Stomach smooth muscle (tissue), 2 donors: ENCODE measurements at regions not wholly inside any gene's neighbourhood (a gene's known extent, or its start where the extent isn't known, plus 50 kb on each side); places are given as distances from the start of the nearest gene placed in this dataset.

Experiments used
- H3K27ac ChIP-seq: one replicate; pipeline ENCODE4 v1.7.0; 2013; ENCODE audit warnings: mild to moderate bottlenecking, low read length, inconsistent platforms
- H3K27me3 ChIP-seq, 2 donors: one replicate each; pipeline ENCODE4 v1.7.0; 2013; ENCODE audit warnings: low read length in 2 of 2; ENCODE audit not compliant: insufficient read depth in 2 of 2, control insufficient read depth in 1 of 2
- H3K36me3 ChIP-seq, 2 donors: one replicate each; pipeline ENCODE4 v1.7.0; 2013; ENCODE audit warnings: low read length in 2 of 2; ENCODE audit not compliant: control insufficient read depth in 2 of 2, insufficient read depth in 2 of 2
- H3K4me1 ChIP-seq: one replicate; pipeline ENCODE4 v1.7.0; 2013; ENCODE audit warnings: low read length; ENCODE audit not compliant: control insufficient read depth, insufficient read depth
- H3K4me3 ChIP-seq, 2 donors: one replicate each; pipeline ENCODE4 v1.7.0; 2013; ENCODE audit warnings: low read length in 2 of 2
- H3K9ac ChIP-seq, 2 donors: one replicate each; pipeline ENCODE4 v1.7.0; 2013; ENCODE audit warnings: low read length in 2 of 2, mild to moderate bottlenecking in 1 of 2
- H3K9me3 ChIP-seq, 2 donors: one replicate each; pipeline ENCODE4 v1.7.0; 2013; ENCODE audit warnings: low read length in 2 of 2; ENCODE audit not compliant: control insufficient read depth in 2 of 2
- donor health status: healthy.
- donor health status: Pancreatic carcinoma.

DNA sequence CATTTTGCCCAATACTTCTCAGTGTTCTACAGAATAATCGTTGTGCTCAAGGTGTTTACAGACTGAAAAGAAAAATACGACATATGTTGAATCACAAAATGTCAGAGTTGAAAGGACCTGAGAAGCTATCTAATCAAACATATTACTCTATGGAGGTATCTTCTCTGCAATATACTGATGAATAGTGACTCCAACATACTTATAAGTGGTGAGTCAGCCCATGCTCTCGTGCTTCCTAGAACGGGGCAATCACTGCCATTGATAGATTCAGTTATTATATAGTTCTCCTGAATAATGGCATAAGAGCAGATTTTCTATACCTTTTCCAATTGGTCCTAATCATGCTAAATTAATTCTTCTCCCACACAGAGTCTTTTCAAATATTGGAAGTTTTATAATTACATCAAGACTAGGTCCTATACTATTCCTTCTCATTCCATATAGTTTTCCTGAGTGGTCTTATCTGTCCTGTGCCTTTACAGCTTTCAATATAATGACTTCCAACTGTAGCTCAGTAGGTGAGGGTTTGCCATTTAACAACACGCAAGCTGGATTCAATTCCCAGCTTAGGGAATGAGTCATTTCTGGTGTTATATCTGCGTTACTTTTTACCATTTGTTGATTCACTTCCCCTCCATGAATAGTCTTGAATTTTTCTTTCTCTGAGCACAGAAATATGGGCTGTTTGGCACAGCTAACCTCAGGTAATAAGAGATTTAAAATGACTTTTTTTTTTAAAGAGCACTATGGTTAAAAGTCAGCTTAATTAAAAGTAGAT lies 81.1 kb downstream of the PLK2 start:
- Histone ChIP-seq H3K9me3 (peaks cover 0 to 2% of the 10 kb centered on the region in 2 donors), H3K9ac (no peak overlapping the region), H3K4me3 (no peak overlapping the region), H3K27ac (no peak overlapping the region), H3K4me1 (no peaks in the 10 kb centered on the region), H3K27me3 (no peaks in the 10 kb centered on the region), H3K36me3 (no peaks in the 10 kb centered on the region)

DNA sequence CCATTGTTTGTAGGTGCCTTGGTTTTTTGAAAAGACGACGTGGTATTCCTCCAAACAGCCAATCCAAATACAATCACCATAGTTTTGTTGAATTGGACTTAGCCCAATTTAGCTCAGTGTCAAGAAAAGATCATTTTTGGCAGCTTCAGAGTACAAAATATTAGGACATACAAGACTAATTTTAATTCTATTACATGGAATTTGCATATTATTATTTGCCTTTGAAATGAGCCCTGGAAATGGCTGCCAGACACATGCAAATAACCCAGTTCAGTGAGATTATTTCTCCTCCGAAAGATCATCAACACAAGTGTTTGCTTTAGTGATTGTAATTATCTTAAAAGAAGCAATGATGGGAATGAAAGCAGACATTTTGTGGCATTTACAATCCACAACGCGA lies 89.3 kb downstream of the PLK2 start:
- Histone ChIP-seq H3K9me3 (no peaks in the 10 kb centered on the region), H3K4me3 (no peak overlapping the region), H3K27me3 (no peaks in the 10 kb centered on the region), H3K4me1 (no peaks in the 10 kb centered on the region), H3K36me3 (no peaks in the 10 kb centered on the region), H3K27ac (no peak overlapping the region), H3K9ac (no peak overlapping the region)

- Histone ChIP-seq H3K9ac (no peak overlapping the region), H3K36me3 (no peaks in the 10 kb centered on the region), H3K27me3 (no peaks in the 10 kb centered on the region), H3K4me3 (no peak overlapping the region), H3K4me1 (no peaks in the 10 kb centered on the region), H3K9me3 (no peaks in the 10 kb centered on the region), H3K27ac (no peak overlapping the region)
Measured at GRCh38 chr5:58369513-58370190, 90.2 kb downstream of the PLK2 start.

GRCh38 chr5:58366461-58366860 lies 93.4 kb downstream of the PLK2 start:
- no peak overlapping the region for H3K4me3 ChIP-seq
- no peaks in the 10 kb centered on the region for H3K4me1 ChIP-seq
- no peaks in the 10 kb centered on the region for H3K9me3 ChIP-seq
- no peak overlapping the region for H3K9ac ChIP-seq
- H3K27ac ChIP-seq, result no peak overlapping the region
- H3K27me3 ChIP-seq, result no peaks in the 10 kb centered on the region
- no peaks in the 10 kb centered on the region for H3K36me3 ChIP-seq

- H3K4me1 ChIP-seq, result no peaks in the 10 kb centered on the region
- H3K27me3 ChIP-seq, result no peaks in the 10 kb centered on the region
- no peaks in the 10 kb centered on the region for H3K36me3 ChIP-seq
- H3K9ac ChIP-seq, result no peak overlapping the region
- no peaks in the 10 kb centered on the region for H3K9me3 ChIP-seq
- H3K4me3 ChIP-seq, result no peak overlapping the region
- no peak overlapping the region for H3K27ac ChIP-seq
Measured at GRCh38 chr5:58365791-58366190, 94.1 kb downstream of the PLK2 start.

- no peak overlapping the region for H3K9ac ChIP-seq
- no peaks in the 10 kb centered on the region for H3K9me3 ChIP-seq
- no peaks in the 10 kb centered on the region for H3K4me1 ChIP-seq
- H3K27ac ChIP-seq, result no peak overlapping the region
- no peaks in the 10 kb centered on the region for H3K36me3 ChIP-seq
- H3K4me3 ChIP-seq, result no peak overlapping the region
- H3K27me3 ChIP-seq, result no peaks in the 10 kb centered on the region
Measured at GRCh38 chr5:58363461-58364249, 96.2 kb downstream of the PLK2 start.

- H3K4me1 ChIP-seq, result no peaks in the 10 kb centered on the region
- H3K9ac ChIP-seq, result no peak overlapping the region
- H3K9me3 ChIP-seq, result no peaks in the 10 kb centered on the region
- no peaks in the 10 kb centered on the region for H3K36me3 ChIP-seq
- no peaks in the 10 kb centered on the region for H3K27me3 ChIP-seq
- no peak overlapping the region for H3K4me3 ChIP-seq
- no peak overlapping the region for H3K27ac ChIP-seq
Measured at GRCh38 chr5:58362135-58362534, 97.8 kb downstream of the PLK2 start.

- H3K4me3 ChIP-seq, result no peak overlapping the region
- H3K27ac ChIP-seq, result no peak overlapping the region
- H3K27me3 ChIP-seq, result no peaks in the 10 kb centered on the region
Measured at GRCh38 chr5:58360794-58361193, 99.1 kb downstream of the PLK2 start.

DNA sequence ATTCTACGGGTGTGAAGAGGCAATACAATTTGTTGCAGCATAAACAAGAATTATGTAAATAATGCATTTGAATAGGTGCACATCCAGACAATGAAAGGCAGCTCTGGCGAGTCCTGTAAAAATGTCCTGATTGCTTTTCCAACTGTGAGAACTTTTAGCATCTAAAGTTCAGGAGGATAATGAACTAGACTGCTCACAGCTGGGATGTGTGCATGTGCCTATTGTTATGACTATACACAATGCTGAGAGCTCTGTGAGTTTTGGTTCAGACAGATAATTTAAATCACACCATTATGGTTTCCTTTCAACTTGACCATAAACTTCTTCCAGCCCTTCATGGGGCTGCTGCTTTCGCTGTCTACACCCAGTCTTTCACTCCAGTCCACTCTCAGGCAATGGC lies 99.9 kb downstream of the PLK2 start:
- Histone ChIP-seq H3K9me3 (no peaks in the 10 kb centered on the region), H3K9ac (no peak overlapping the region), H3K4me3 (no peak overlapping the region), H3K4me1 (no peaks in the 10 kb centered on the region), H3K27me3 (no peaks in the 10 kb centered on the region), H3K27ac (no peak overlapping the region), H3K36me3 (no peaks in the 10 kb centered on the region)

More at GRCh38 chr5:58360794-58361193, 99.1 kb downstream of the PLK2 start:
- no peaks in the 10 kb centered on the region for H3K36me3 ChIP-seq
- no peak overlapping the region for H3K9ac ChIP-seq
- no peaks in the 10 kb centered on the region for H3K4me1 ChIP-seq
- H3K9me3 ChIP-seq, result no peaks in the 10 kb centered on the region

DNA sequence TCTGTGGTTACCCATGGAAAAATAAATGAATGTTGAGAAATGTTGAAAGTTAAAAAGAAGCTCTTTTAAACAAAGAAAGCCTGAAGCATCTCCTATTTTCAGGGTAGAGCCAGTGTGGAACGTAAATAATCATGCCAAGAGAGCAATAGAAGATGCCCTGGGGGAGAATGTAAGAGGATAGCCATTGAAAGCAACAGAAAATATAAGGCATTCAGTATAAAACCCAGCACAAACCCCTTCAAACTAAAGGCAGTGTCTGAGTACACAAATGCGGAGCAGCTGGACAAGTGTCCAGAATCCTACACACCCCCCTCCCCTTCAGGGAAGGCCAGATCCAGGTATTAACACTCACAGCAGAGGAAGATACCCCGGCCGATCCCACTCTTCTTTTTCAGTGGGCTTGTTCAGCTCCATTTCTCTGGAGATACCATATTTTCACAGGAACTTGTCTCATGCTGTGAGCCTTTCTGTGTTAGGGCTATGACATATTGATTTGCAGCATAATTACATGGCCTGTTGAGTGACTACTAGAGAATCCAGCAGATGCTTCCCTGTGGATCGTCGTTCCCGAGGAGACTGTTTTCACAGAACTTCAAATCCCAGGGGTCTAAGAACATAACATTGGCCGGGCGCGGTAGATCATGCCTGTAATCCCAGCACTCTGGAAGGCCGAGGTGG lies 101.2 kb downstream of the PLK2 start:
- H3K4me3 ChIP-seq, result no peak overlapping the region
- H3K9ac ChIP-seq, result no peak overlapping the region
- no peaks in the 10 kb centered on the region for H3K4me1 ChIP-seq
- no peaks in the 10 kb centered on the region for H3K27me3 ChIP-seq
- no peaks in the 10 kb centered on the region for H3K9me3 ChIP-seq
- no peak overlapping the region for H3K27ac ChIP-seq
- H3K36me3 ChIP-seq, result no peaks in the 10 kb centered on the region
